Cardiac septum (tissue), 1 donor: ENCODE measurements at regions not wholly inside any gene's neighbourhood (a gene's known extent, or its start where the extent isn't known, plus 50 kb on each side); places are given as distances from the start of the nearest gene placed in this dataset.

Experiments used
- DNase-seq: peaks from one replicate; pipeline ENCODE4 v3.0.0-alpha.2; 2020; ENCODE audit warnings: low spot score
- intact Hi-C: fragments of 100-400 bp; cut with DNase I; formaldehyde crosslinking; loops from one replicate; pipeline ENCODE4 v1.14.0; 2022
- donor health status: DM: no; HTN: no; CAD: no.

DNA sequence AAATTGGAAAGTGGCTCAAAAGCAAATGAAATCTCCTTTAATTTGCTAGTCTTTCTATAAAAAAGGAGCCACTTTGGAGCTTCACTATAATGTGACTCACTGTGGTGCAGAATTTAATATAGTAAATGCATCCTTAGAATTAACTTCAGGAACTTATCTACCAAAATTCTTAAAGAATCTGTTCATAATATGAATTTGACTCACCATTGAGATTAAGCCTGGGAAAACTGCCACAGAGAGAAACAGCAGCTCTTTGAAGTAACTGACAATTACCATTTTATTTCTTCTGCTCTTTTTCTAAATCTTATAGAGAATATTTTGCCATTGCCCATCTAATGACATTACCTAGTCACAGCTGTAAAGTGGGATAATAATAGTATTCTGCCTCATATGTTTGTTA, 211.9 kb upstream of the CDH6 start:
- intact Hi-C loops = no loop called here
- DNase-seq = no peak

DNA sequence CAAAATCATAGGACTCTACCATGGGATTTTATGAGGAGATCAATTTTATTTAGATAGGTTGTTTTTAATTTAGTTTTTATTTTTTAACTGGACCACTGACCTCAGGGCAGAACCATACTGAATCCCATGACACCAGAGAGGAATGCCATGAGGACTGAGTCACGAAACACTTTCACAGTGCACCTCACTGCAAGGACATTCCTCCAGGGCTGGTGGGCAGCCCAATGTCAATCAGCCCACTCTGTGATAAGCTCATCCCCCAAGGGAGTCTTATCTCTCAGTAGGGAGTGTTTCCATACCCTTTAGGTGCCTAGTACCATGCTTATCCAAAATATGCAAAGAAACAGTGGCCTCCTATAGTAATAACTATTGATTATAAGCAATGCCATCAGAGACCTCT, 224.5 kb upstream of the CDH6 start:
- intact Hi-C loops = no loop called here
- DNase-seq = no peak

DNA sequence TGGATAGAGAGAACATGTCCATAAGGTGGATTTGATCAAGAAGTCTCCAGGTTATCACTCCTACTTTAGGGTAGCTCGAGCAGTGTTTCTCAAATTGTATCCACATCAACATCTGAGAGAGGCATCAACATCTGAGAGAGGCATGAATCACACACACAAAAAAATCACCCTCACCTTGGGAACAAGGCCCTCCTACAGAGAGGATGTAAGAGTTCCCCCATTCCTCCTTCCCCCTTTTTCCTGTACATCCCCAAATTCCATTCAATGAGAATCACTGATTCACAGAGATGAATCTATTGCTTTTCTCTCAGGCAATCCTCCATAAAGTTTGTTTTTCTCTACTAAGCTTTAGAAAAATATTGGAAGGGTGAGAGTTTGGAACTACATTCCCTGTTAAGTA, 233.4 kb upstream of the CDH6 start:
- intact Hi-C loops = no loop called here
- no peak for DNase-seq

DNA sequence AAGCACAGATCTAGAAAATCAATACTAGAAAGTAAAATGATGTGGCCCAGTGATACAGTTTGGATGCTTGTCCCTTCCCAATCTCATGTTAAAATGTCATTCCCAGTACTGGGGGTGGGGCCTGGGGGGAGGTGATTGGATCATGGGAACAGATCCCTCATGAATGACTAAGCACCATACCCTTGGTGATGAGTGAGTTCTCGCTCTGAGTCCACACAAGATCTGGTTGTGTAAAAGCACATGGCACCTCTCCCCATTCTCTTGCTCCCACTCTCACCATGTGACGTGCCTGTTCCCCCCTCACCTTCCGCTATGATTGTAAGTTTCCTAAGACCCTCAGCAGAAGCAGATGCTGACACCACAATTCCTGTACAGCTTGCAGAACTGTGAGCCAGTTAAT, 234.2 kb upstream of the CDH6 start:
- no peak for DNase-seq
- intact Hi-C loops = no loop called here

DNA sequence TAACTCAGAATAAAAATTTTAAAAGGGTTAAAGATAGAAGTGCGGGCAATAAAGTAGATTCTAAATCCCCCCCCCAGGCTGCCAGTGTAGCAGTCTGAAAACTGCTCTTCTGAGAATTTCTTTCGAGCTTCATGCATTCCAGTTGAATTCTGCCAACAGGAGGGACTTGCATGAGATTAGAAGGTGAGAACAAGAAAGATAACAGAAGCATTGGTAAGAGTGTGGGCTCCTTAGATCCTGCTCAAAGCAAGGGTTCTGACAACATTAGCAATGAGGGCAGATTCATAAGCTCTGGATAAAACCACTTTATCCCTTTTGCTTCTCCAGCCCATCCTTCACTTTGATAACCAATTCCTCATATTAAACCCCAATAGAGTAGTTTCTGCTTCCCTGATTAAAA, 235.9 kb upstream of the CDH6 start:
- intact Hi-C loops = no loop called here
- DNase-seq = no peak

DNA sequence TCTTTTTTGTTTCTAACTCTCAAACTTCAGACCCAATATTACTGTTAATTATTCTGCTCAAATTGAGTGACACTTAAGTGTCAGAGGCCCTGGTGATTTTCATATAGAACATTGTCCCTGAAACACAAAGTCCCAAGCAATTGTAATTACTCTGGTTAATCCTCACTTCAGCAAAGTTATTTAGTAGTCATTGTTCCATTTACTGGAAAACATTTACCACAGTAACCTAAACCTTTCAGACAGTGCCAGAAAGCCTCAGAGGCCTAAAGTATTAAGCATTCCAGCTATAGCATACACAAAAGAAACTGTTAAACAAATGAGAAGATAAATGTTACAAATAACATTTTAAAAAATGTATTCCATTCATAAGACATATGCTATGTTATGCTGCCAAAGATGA, 237.2 kb upstream of the CDH6 start:
- intact Hi-C loops = no loop called here
- no peak for DNase-seq

DNA sequence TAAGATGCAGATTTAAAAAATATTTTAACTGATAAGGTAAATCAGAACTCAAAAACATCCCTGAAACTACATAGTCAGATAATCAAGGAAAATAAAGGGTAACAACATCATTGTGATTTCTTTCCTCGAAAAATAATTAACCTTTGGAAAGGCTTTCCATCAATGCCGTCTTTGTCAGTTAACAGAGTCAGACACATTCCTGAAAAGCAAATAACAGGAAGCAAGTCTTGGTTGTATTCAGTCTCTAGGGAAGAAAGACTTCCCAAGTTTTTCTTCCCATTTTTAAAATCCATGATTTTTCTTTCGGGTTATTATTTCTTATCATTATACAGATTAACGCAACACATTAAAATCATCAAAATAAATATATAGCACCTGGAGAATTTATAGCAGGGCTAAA, 256.4 kb upstream of the CDH6 start:
- intact Hi-C loops = no loop called here
- DNase-seq = no peak

DNA sequence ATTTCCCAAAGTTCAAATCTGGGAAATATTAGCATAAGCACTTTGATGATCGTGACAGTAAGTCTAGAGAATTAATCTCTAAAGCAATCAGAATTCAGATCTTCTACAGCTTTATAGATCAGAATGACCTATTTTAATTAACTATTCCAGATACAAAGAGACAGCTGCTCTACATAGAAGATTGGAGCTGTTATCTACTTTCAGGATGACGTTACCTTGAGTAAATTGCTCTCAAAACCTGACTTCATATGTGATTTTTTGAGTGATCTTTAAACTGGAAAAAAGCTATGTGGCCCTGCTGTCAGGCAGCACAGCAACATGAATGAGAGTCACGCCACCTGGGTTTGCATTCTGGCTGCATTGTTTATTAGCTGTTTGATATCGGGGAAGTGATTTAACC, 259.9 kb upstream of the CDH6 start:
- intact Hi-C loops = no loop called here
- no peak for DNase-seq

DNA sequence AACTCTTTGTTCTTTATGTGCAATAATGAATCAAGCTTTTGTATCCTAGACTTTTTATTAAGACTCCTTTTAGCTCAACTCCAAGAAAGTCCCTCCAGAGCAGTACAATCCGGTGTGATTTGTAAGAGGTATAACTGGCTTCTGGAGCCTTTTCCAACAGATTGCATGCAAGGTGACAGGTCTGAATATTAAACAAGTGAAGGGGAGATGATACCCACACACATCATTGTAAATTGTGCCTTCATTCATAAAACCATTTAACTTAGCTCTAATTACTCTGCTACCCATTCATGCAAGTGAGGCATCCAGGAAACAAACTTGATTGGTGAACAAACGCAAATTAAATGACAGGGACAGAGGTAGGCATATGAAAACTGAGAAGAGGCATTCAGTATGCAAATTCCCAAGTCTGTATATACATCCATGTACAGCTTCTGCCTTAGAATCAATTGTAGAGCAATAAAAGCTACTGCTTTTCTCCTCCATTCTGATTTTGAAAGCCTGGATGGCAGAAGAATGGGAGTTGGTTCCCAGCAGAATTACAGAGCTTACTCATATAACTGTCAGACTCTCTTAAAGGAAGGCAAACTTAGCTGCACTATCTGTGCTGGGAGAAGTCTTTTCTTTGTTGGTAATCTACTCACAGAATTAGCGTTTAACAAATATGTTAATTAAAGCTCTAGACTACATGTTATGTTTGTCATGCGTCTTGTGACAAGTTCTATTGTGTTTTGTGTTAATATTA, 261.0 kb upstream of the CDH6 start:
- intact Hi-C loops = no loop called here
- DNase-seq = no peak

DNA sequence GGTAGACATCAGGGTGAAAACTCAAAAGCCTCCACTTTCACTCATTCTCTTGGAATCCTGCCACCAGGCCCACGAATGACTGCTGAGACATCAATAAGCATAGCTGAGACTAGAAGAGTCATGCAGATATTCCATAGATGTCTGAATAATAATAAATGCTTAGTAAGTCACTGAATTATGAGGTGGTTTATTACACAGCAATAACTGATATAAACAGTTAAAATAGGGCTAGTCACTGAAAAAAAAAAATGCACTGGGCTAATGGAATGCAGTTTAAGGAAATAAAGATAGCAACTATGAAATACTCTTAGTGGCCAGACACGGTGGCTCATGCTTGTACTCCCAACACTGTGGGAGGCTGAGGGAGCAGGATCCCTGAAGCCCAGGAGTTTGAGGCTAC, 262.8 kb upstream of the CDH6 start:
- intact Hi-C loops = no loop called here
- DNase-seq = no peak

DNA sequence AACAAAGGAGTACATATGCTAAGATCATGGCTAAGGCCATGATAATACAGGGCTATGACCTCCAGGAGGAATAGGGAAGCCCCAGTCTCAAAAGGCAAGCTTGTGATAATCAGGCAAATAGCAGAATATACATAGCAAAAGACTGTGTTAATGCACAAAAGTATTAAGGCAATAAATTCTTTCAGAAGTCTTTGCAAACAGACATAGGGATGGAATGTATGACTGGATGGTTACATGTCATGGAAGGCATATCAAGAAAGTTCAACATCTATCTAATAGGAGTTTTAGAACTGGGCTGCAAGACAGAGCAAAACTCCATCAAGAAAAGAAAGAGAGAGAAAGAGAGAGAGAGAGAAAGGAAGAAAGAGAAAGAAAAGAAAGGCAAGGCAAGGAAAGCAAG, 264.5 kb upstream of the CDH6 start:
- DNase-seq = no peak
- intact Hi-C loops = no loop called here

DNA sequence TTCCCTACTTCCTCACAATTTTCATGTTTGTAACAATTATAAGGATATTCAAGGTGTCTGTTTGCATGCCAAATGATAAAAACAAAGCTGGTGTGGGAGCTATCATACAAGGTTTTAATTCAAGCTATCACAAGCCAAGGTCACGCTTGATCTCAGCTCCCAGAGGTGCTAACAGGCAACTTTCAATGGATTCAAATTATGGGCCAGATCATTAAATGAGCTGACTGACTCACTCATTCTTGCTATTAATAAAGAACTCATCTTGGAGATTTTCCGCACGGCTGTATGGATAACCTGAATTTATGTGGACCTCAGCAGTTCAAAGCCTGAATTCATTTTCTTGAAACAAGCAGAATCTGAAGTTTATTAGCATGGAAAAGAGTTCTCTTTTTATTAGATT, 267.3 kb upstream of the CDH6 start:
- intact Hi-C loops = no loop called here
- no peak for DNase-seq

DNA sequence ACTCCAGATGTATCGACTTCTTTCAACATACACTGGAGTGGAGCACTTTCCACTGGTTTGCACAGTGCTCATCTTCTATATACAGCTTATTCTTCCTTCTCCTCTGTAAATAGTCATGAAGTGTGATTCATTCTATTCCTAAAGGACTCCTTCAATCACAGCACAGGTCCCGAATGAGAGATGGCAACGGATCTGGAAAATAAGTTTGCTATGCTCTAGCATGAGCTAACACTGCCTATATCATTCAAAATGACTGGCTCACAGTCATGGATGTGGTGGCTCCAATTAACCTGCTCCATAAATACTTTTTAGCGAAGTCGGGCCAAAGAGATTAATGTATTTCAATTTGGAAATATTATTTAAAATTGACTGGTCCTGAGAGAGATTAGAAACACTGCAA, 272.1 kb upstream of the CDH6 start:
- no peak for DNase-seq
- intact Hi-C loops = no loop called here

DNA sequence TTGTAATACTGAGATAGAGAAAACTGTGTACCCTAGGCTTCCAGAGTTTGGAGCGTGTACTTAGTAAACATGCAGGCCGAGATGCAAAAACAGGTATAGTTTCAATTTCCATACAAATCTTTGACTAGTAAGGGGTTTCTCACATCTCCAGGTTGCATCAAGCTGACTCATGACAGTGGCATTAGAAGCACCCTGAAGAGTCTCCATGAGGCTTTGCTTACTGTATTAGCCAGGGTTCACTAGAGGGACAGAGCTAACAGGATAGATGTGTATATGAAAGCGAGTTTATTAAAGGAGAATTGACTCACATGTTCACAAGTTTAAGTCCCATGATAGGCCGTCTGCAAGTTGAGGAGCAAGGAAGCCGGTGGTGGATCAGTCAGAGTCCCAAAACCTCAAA, 275.3 kb upstream of the CDH6 start:
- intact Hi-C loops = no loop called here
- DNase-seq = no peak

DNA sequence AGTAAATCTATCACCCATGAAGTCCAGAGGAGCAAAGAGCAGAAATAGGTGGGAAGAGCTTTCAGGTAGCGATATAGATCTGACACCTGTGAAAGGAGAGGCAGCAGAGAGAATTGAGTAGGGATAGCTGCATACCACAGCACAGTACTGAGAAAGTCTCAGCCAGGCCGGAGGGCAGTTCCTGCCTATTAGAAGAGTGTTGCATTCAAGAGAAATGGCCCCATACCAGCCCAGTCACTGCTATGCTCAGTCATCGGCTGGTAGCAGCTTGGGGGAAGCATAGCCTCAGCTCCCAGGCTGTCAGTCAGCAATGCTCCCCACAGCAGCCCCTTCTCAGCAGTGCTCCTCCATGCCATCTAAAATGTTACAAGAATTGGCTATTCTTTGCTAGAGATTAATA, 285.1 kb upstream of the CDH6 start:
- intact Hi-C loops = no loop called here
- no peak for DNase-seq

DNA sequence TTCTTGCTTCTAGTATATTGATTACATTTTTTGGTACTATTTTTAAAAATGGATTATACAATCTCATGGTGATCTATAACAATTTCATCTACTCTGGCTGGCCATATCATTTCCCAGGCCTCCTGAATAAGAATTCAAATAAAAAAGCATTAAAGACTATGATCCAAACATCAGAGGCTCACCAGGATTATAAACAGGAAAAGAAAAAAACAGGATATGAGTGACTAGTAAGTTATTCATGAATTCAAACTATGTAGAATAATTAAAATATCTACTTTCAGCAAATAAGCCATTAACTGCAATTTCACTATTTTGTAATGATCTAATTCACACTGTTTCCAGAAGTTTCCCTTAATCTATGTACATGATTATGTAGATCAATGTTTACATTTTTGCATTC, 293.1 kb upstream of the CDH6 start:
- intact Hi-C loops = no loop called here
- no peak for DNase-seq

DNA sequence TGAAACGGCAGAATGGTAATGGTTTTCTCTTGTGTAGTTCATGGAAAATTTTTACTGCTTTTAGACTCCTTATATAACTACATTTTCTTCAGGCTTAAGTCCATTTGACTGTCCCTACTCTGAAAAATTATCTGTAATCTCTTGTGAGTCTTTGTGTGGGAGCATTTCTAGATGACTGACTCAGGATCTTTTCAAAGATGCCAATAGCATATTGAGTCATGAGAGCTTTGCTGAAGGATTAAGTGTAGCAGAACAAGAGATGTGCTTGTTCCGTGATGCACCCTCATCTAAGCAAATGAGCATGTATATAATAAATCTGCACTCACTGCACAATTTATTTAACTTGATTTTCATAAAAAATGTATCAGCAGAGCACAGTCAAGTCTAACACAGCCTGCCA, 298.7 kb upstream of the CDH6 start:
- DNase-seq = no peak
- intact Hi-C loops = no loop called here

DNA sequence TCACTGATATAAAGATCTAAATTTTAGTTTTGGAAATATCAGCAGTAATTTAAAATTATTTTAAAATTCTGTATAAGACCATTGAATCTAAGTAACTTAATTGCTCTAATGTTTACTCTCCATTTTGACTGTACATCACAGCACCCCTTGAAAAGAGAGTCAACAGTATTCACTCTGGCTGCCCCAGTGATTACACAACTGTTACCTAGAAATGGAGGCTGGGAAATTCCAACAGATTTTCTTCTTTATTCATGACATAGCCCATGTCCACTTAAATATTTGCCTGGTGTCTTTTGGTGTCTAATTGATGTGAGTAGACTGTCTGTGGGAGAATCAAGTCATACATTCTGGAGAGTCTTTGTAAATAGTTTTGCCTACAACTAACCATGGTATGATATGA, 301.8 kb upstream of the CDH6 start:
- intact Hi-C loops = no loop called here
- DNase-seq = no peak

DNA sequence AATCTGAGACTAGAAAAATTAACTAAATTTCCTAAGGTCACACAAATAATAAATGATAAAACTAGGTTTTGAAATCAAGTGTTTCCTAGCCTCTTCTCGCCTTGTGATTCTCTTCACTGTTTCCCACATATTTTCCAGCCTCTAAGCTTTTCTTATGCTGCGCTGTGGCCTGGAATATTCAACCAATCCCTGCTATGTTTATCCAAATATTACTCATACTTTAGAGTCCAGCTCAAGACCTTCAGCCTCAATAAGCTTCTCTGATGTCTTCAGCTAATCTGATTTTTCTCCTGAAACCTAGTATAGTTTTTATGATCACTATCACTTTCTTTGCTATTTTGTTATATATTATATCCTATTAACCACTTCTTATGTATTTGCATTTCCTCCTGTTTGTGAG, 303.1 kb upstream of the CDH6 start:
- intact Hi-C loops = no loop called here
- DNase-seq = no peak

DNA sequence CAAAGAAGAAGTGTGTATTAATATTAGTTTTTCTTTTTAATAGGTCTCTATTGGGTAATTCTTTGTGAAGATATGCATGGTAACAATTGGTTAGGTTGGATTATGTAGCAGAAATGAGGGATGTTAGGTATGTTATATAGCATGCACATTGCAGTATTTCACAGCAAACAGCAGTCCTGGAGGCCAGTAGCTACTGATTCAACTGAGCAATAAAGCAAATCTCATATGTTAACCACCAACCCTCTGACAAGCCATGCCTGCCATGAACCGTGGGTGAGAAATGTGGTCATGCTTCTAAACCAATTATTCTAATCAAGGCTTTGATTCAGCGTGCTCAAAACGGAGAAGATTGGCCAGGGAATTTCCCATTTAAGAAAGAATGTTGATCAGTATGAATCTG, 313.0 kb upstream of the CDH6 start:
- DNase-seq = no peak
- intact Hi-C loops = no loop called here

DNA sequence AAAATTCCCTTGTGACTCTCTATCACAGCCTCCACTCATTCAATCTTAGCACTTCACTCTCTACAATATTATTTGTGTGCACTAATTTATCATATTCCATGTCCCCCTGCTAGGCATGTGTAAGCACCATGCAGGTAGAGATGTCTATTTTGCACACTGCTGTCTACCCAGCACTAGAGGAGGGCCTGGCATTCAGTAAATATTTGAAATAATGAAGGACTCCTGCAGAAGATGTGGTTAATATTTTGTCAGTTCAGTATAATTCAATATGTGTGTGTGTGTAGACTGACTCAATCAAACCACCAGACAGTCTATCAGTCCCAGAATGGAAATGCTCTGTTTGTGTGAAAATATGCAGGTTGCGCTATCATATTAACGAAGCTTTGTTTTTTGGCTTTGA, 313.6 kb upstream of the CDH6 start:
- DNase-seq = no peak
- intact Hi-C loops = no loop called here

DNA sequence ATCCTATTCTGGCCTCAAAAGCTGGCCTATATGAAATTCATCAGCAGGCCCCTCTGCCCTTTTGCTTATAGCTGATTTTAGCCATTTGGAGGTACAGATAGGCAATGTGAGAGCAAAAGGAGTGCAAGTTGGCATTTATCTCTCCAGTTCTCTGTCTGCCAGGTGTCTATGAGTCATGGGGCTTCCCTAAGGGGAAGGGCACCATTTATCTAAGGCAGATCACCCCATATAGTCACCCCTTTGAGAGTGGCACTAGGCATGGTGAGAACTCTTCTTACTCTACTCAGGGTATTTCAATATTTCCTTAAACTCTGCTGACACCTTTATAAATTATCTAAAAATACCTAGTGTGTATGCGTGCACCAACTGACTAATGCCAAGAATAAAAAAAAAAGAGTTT, 314.7 kb upstream of the CDH6 start:
- intact Hi-C loops = no loop called here
- no peak for DNase-seq
